GM21737 (cell line): ENCODE measurements at regions not wholly inside any gene's neighbourhood (a gene's known extent, or its start where the extent isn't known, plus 50 kb on each side); places are given as distances from the start of the nearest gene placed in this dataset.
A peak's percentile ranks its signal among the peaks of the same experiment; 100 is the strongest.

Experiments
- ATAC-seq: cut with Tn5 transposase; IDR thresholded peaks from one replicate; pipeline ENCODE4 v1.9.1; 2021; ENCODE audit warnings: mild to moderate bottlenecking, moderate library complexity; ENCODE audit not compliant: unreplicated experiment

- no peak for ATAC-seq
These were observed 116.4 kb downstream of the GADD45G start for GRCh38 chr9:89721176-89721700.

GRCh38 chr9:89721971-89722530 lies 117.2 kb downstream of the GADD45G start:
- ATAC-seq, result no peak

- ATAC-seq, result no peak
These were observed 117.9 kb downstream of the GADD45G start for GRCh38 chr9:89722712-89723111.

GRCh38 chr9:89723469-89724100 lies 118.8 kb downstream of the GADD45G start:
- no peak for ATAC-seq

GRCh38 chr9:89724659-89725058 lies 119.8 kb downstream of the GADD45G start:
- ATAC-seq, result no peak

- ATAC-seq, result no peak
These were observed 120.5 kb downstream of the GADD45G start for GRCh38 chr9:89725271-89725670.

GRCh38 chr9:89729954-89730530 lies 125.2 kb downstream of the GADD45G start:
- no peak for ATAC-seq

- ATAC-seq, result no peak
These were observed 125.9 kb downstream of the GADD45G start for GRCh38 chr9:89730715-89731114.

GRCh38 chr9:89731262-89732182 lies 126.7 kb downstream of the GADD45G start:
- ATAC-seq, result no peak

- no peak for ATAC-seq
These were observed 127.6 kb downstream of the GADD45G start for GRCh38 chr9:89732295-89732938.

GRCh38 chr9:89732939-89733324 lies 128.1 kb downstream of the GADD45G start:
- no peak for ATAC-seq

GRCh38 chr9:89734600-89735041 lies 129.8 kb downstream of the GADD45G start:
- no peak for ATAC-seq

GRCh38 chr9:89738137-89738932 lies 133.5 kb downstream of the GADD45G start:
- no peak for ATAC-seq

- no peak for ATAC-seq
These were observed 134.7 kb downstream of the GADD45G start for GRCh38 chr9:89739511-89739910.

- no peak for ATAC-seq
These were observed 135.1 kb downstream of the GADD45G start for GRCh38 chr9:89739916-89740315.

GRCh38 chr9:89740722-89741121 lies 135.9 kb downstream of the GADD45G start:
- ATAC-seq, result peak; percentile 72

- ATAC-seq, result no peak
These were observed 137.8 kb downstream of the GADD45G start for GRCh38 chr9:89742660-89743059.

- peak; percentile 46 for ATAC-seq
These were observed 138.4 kb downstream of the GADD45G start for GRCh38 chr9:89743216-89743572.

GRCh38 chr9:89743573-89744254 lies 138.9 kb downstream of the GADD45G start:
- peak; percentile 62 for ATAC-seq
